ENCODE measurements at regions not wholly inside any gene's neighbourhood (a gene's known extent, or its start where the extent isn't known, plus 50 kb on each side); places are given as distances from the start of the nearest gene placed in this dataset.

DNA sequence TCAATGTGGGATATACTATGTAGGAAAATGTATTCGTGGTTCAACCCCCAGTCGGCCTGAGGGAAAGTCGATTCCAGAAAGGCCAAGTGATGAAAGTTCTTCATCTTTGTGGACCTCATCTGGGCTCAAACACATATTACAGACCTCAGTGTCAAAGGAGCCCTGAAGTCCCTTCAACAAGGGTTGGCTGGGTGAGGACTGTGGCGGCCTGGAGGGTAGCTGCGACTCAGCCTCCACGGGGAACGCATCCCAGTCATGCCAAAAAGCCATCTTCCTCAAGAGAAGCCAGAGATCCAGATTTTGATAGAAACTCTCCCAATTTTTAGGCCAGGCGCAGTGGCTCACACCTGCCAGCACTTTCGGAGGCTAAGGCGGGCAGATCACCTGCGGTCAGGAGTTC is 158.6 kb upstream of the PTPN1 start:
- TF ChIP-seq, protein P1, sequence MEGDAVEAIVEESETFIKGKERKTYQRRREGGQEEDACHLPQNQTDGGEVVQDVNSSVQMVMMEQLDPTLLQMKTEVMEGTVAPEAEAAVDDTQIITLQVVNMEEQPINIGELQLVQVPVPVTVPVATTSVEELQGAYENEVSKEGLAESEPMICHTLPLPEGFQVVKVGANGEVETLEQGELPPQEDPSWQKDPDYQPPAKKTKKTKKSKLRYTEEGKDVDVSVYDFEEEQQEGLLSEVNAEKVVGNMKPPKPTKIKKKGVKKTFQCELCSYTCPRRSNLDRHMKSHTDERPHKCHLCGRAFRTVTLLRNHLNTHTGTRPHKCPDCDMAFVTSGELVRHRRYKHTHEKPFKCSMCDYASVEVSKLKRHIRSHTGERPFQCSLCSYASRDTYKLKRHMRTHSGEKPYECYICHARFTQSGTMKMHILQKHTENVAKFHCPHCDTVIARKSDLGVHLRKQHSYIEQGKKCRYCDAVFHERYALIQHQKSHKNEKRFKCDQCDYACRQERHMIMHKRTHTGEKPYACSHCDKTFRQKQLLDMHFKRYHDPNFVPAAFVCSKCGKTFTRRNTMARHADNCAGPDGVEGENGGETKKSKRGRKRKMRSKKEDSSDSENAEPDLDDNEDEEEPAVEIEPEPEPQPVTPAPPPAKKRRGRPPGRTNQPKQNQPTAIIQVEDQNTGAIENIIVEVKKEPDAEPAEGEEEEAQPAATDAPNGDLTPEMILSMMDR (IDR thresholded peaks at IDR 0.05), result no peak
- TF ChIP-seq POLR2A (IDR thresholded peaks at IDR 0.05), result no peak
